Cardiac fibroblast (primary cell): ENCODE measurements at regions not wholly inside any gene's neighbourhood (a gene's known extent, or its start where the extent isn't known, plus 50 kb on each side); places are given as distances from the start of the nearest gene placed in this dataset.

ENCODE experiments used
- DNase-seq, 2 donors: peaks; one replicate each; pipeline versions ENCODE4 v3.0.0 to v3.0.0-alpha.2; 2010; ENCODE audit warnings: low read depth in 2 of 2
- H3K4me3 ChIP-seq, 2 donors: replicated peaks in 1 of 2; 1 replicate in 1 of 2; 2 replicates in 1 of 2; pipeline ENCODE4 v1.5.1; 2011; ENCODE audit warnings: low read depth in 2 of 2, low read length in 2 of 2, mild to moderate bottlenecking in 2 of 2, moderate library complexity in 1 of 2
- CTCF ChIP-seq: IDR thresholded peaks from one replicate; pipeline ENCODE4 v1.5.1; 2011; ENCODE audit warnings: low read depth, mild to moderate bottlenecking, low read length, inconsistent platforms

- no peak overlapping the region for H3K4me3 ChIP-seq
- no peak for TF ChIP-seq CTCF
- DNase-seq: no peak
Measured at GRCh38 chr21:27196651-27197050, 229.8 kb upstream of the ADAMTS5 start.

- H3K4me3 ChIP-seq: no peak overlapping the region
- TF ChIP-seq CTCF: no peak
- DNase-seq: no peak
Measured at GRCh38 chr21:27192281-27192949, 225.5 kb upstream of the ADAMTS5 start.

GRCh38 chr21:27190601-27191000, 223.7 kb upstream of the ADAMTS5 start:
- peak; percentile 30 for DNase-seq
- no peak for TF ChIP-seq CTCF
- H3K4me3 ChIP-seq: no peak overlapping the region

GRCh38 chr21:27189870-27190269, 223.0 kb upstream of the ADAMTS5 start:
- DNase-seq: no peak
- no peak for TF ChIP-seq CTCF
- no peak overlapping the region for H3K4me3 ChIP-seq

- DNase-seq: peak in 1 of 2 donors; percentile 70
- H3K4me3 ChIP-seq: no peak overlapping the region
- no peak for TF ChIP-seq CTCF
Measured at GRCh38 chr21:27173053-27173452, 206.2 kb upstream of the ADAMTS5 start.

GRCh38 chr21:27171707-27172106, 204.8 kb upstream of the ADAMTS5 start:
- TF ChIP-seq CTCF: no peak
- DNase-seq: peak; percentile 54 to 81
- H3K4me3 ChIP-seq: no peak overlapping the region

- no peak overlapping the region for H3K4me3 ChIP-seq
- no peak for TF ChIP-seq CTCF
- peak; percentile 14 to 35 for DNase-seq
Measured at GRCh38 chr21:27168084-27168483, 201.2 kb upstream of the ADAMTS5 start.
